H9 (cell line): ENCODE measurements at regions not wholly inside any gene's neighbourhood (a gene's known extent, or its start where the extent isn't known, plus 50 kb on each side); places are given as distances from the start of the nearest gene placed in this dataset.

Experiments
- DNase-seq: peaks from one replicate; pipeline ENCODE4 v3.0.0-alpha.2; 2017
- H2AFZ ChIP-seq: one replicate; pipeline ENCODE4 v1.6.1; 2013; ENCODE audit warnings: mild to moderate bottlenecking, low read length, control low read depth, moderate library complexity
- H2AK5ac ChIP-seq: 2 replicates; pipeline ENCODE4 v1.6.1; 2013; ENCODE audit warnings: low read length, control low read depth, mixed read lengths; ENCODE audit not compliant: insufficient read length
- H2BK120ac ChIP-seq: one replicate; pipeline ENCODE4 v1.6.1; 2013; ENCODE audit warnings: low read depth, mild to moderate bottlenecking, low read length, control low read depth, inconsistent platforms; ENCODE audit not compliant: poor library complexity, severe bottlenecking
- H2BK12ac ChIP-seq: 2 replicates; pipeline ENCODE4 v1.6.1; 2013; ENCODE audit warnings: low read length, control low read depth, mixed read lengths, low read depth; ENCODE audit not compliant: insufficient read length
- H2BK15ac ChIP-seq: 2 replicates; pipeline ENCODE4 v1.6.1; 2013; ENCODE audit warnings: low read depth, low read length, control low read depth
- H2BK20ac ChIP-seq: one replicate; pipeline ENCODE4 v1.6.1; 2013; ENCODE audit warnings: low read depth, mild to moderate bottlenecking, low read length, control low read depth, inconsistent platforms; ENCODE audit not compliant: poor library complexity, severe bottlenecking
- H2BK5ac ChIP-seq: 2 replicates; pipeline ENCODE4 v1.6.1; 2013; ENCODE audit warnings: low read length, control low read depth, mixed read lengths; ENCODE audit not compliant: insufficient read length
- H3K14ac ChIP-seq: 2 replicates; pipeline ENCODE4 v1.6.1; 2013; ENCODE audit warnings: low read length, control low read depth; ENCODE audit not compliant: insufficient read depth
- H3K18ac ChIP-seq: 2 replicates; pipeline ENCODE4 v1.6.1; 2013; ENCODE audit warnings: low read depth, mild to moderate bottlenecking, mixed read lengths, low read length, control low read depth; ENCODE audit not compliant: insufficient read length
- H3K23ac ChIP-seq: 2 replicates; pipeline ENCODE4 v1.6.1; 2013; ENCODE audit warnings: low read length, control low read depth, mixed read lengths, low read depth; ENCODE audit not compliant: insufficient read length
- H3K23me2 ChIP-seq: 2 replicates; pipeline ENCODE4 v1.6.1; 2013; ENCODE audit warnings: low read depth, mild to moderate bottlenecking, mixed read lengths, low read length, control low read depth; ENCODE audit not compliant: insufficient read length, poor library complexity, severe bottlenecking
- H3K27ac ChIP-seq: 2 replicates; pipeline ENCODE4 v1.5.1; 2013; ENCODE audit warnings: low read length, control low read depth, mixed read lengths, low read depth; ENCODE audit not compliant: insufficient read length
- H3K27me3 ChIP-seq: 2 replicates; pipeline ENCODE4 v1.6.1; 2013; ENCODE audit warnings: low read length, control low read depth, inconsistent platforms; ENCODE audit not compliant: insufficient read depth
- H3K4ac ChIP-seq: 2 replicates; pipeline ENCODE4 v1.6.1; 2013; ENCODE audit warnings: low read depth, mild to moderate bottlenecking, control low read depth, inconsistent platforms, low read length, moderate library complexity
- H3K4me1 ChIP-seq: 2 replicates; pipeline ENCODE4 v1.6.1; 2013; ENCODE audit warnings: low read length, control low read depth, inconsistent platforms; ENCODE audit not compliant: insufficient read depth
- H3K4me2 ChIP-seq: 2 replicates; pipeline ENCODE4 v1.6.1; 2013; ENCODE audit warnings: low read length, control low read depth, mixed read lengths; ENCODE audit not compliant: insufficient read length, insufficient read depth
- H3K56ac ChIP-seq: 2 replicates; pipeline ENCODE4 v1.6.1; 2013; ENCODE audit warnings: low read depth, mild to moderate bottlenecking, mixed read lengths, low read length, control low read depth; ENCODE audit not compliant: insufficient read length
- H3K79me1 ChIP-seq: 2 replicates; pipeline ENCODE4 v1.6.1; 2013; ENCODE audit warnings: low read depth, mild to moderate bottlenecking, moderate library complexity, low read length, control low read depth, inconsistent platforms; ENCODE audit not compliant: insufficient read depth, poor library complexity, severe bottlenecking
- H3K79me2 ChIP-seq: 2 replicates; pipeline ENCODE4 v1.6.1; 2013; ENCODE audit warnings: low read length, control low read depth, inconsistent platforms; ENCODE audit not compliant: insufficient read depth
- H3K9ac ChIP-seq: 2 replicates; pipeline ENCODE4 v1.6.1; 2013; ENCODE audit warnings: low read length, control low read depth, mixed read lengths; ENCODE audit not compliant: insufficient read length; ENCODE audit errors: extremely low read depth
- H3K9me3 ChIP-seq: one replicate; pipeline ENCODE4 v1.6.1; 2013; ENCODE audit warnings: low read depth, low read length, inconsistent platforms; ENCODE audit not compliant: control insufficient read depth
- H3T11ph ChIP-seq: one replicate; pipeline ENCODE4 v1.6.1; 2013; ENCODE audit warnings: mild to moderate bottlenecking, low read length, control low read depth, inconsistent platforms
- H4K20me1 ChIP-seq: one replicate; pipeline ENCODE4 v1.6.1; 2013; ENCODE audit not compliant: control insufficient read depth, insufficient read length, insufficient read depth
- H4K5ac ChIP-seq: 2 replicates; pipeline ENCODE4 v1.6.1; 2013; ENCODE audit warnings: low read depth, mild to moderate bottlenecking, mixed read lengths, low read length, control low read depth; ENCODE audit not compliant: insufficient read length
- H4K8ac ChIP-seq: replicated peaks from 2 replicates; pipeline ENCODE4 v1.6.1; 2013; ENCODE audit warnings: low read length, control low read depth, mixed read lengths, low read depth; ENCODE audit not compliant: insufficient read length
- H4K91ac ChIP-seq: 2 replicates; pipeline ENCODE4 v1.6.1; 2013; ENCODE audit warnings: low read depth, mild to moderate bottlenecking, moderate library complexity, mixed read lengths, low read length, control low read depth; ENCODE audit not compliant: insufficient read length
- H3K27ac Mint-ChIP-seq, 3 experiments: 2 replicates in 2 of 3; 3 replicates in 1 of 3; pipeline ENCODE4 v1.8.0; 2020 to 2021; ENCODE audit warnings: mixed read lengths in 3 of 3, mild to moderate bottlenecking in 1 of 3, moderate library complexity in 1 of 3
- H3K27me3 Mint-ChIP-seq: 2 replicates; pipeline ENCODE4 v1.8.0; 2021; ENCODE audit warnings: low read depth, mild to moderate bottlenecking, moderate library complexity, mixed read lengths
- H3K36me3 Mint-ChIP-seq, 3 experiments: 2 replicates in 2 of 3; 3 replicates in 1 of 3; pipeline ENCODE4 v1.8.0; 2020 to 2021; ENCODE audit warnings: low read depth in 3 of 3, mixed read lengths in 3 of 3; ENCODE audit not compliant: insufficient read depth in 1 of 3
- H3K4me1 Mint-ChIP-seq, 2 experiments: 2 replicates each; pipeline ENCODE4 v1.8.0; 2020; ENCODE audit warnings: mixed read lengths in 2 of 2
- H3K4me3 Mint-ChIP-seq, 2 experiments: 2 replicates in 1 of 2; 3 replicates in 1 of 2; pipeline ENCODE4 v1.8.0; 2020 to 2021; ENCODE audit warnings: mild to moderate bottlenecking in 2 of 2, mixed read lengths in 2 of 2, moderate library complexity in 1 of 2
- H3K9me3 Mint-ChIP-seq, 2 experiments: 2 replicates in 1 of 2; 3 replicates in 1 of 2; pipeline ENCODE4 v1.8.0; 2020; ENCODE audit warnings: mild to moderate bottlenecking in 2 of 2, mixed read lengths in 2 of 2, moderate library complexity in 1 of 2
- WGBS: extraction: QIAGEN DNeasy Blood & Tissue Kit; methylation state at CpG from one replicate; pipeline ENCODE4 v1.1.7; 2013; ENCODE audit warnings: missing lambda C conversion rate, low lambda C conversion rate, mixed read lengths; ENCODE audit not compliant: insufficient read length; ENCODE audit errors: extremely low coverage; 5-methylcytosine and 5-hydroxymethylcytosine counted together
- TF ChIP-seq, protein P1 (sequence below): fragments of 200-600 bp; sonication (generic); conservative IDR thresholded peaks from 3 replicates; pipeline ENCODE4 v1.8.0; 2021; ENCODE audit warnings: antibody characterized with exemption, mild to moderate bottlenecking

DNA sequence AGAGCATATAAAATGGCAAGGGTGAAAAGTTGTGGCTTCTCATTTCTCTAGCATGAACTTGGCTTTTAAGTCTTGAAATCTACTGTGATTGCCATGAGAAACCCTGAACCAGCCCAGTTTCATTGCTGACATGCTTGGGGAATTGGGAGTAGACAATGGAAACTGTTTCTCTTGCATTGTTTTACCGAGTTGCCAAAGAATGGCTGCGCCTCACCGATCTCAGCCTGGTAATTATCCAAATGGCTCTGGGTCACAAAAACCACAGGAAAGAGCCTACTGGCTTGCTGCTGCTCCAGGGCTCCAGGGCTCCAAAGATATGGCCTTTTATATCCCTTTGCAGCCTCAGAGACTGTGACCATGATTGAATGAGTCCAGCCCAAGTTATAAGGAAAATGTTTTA is 310.4 kb upstream of the NT5C1B start:
- Histone ChIP-seq H3K18ac (no peak overlapping the region), H3K79me1 (no peaks in the 10 kb centered on the region), H4K20me1 (no peaks in the 10 kb centered on the region), H2BK120ac (no peak overlapping the region), H2BK15ac (no peak overlapping the region), H2BK5ac (no peak overlapping the region), H3K27me3 (no peaks in the 10 kb centered on the region), H4K8ac (no peak overlapping the region), H4K5ac (no peak overlapping the region), H3K9me3 (no peaks in the 10 kb centered on the region), H2AK5ac (no peak overlapping the region), H2BK20ac (no peak overlapping the region), H3K23ac (no peak overlapping the region), H3T11ph (no peak overlapping the region), H3K27ac (no peak overlapping the region), H3K14ac (no peak overlapping the region), H4K91ac (no peak overlapping the region), H3K23me2 (no peaks in the 10 kb centered on the region), H3K79me2 (no peaks in the 10 kb centered on the region), H3K4me1 (no peaks in the 10 kb centered on the region), H3K4me2 (no peak overlapping the region), H2BK12ac (no peak overlapping the region), H2AFZ (no peak overlapping the region), H3K9ac (no peak overlapping the region), H3K56ac (no peak overlapping the region), H3K4ac (no peak overlapping the region)
- no peak overlapping the region for H3K27ac Mint-ChIP-seq
- DNase-seq: no peak
- H3K4me3 Mint-ChIP-seq: no peak overlapping the region
- no peaks in the 10 kb centered on the region for H3K36me3 Mint-ChIP-seq
- no peaks in the 10 kb centered on the region for H3K9me3 Mint-ChIP-seq
- H3K4me1 Mint-ChIP-seq: no peaks in the 10 kb centered on the region
- TF ChIP-seq, protein P1, sequence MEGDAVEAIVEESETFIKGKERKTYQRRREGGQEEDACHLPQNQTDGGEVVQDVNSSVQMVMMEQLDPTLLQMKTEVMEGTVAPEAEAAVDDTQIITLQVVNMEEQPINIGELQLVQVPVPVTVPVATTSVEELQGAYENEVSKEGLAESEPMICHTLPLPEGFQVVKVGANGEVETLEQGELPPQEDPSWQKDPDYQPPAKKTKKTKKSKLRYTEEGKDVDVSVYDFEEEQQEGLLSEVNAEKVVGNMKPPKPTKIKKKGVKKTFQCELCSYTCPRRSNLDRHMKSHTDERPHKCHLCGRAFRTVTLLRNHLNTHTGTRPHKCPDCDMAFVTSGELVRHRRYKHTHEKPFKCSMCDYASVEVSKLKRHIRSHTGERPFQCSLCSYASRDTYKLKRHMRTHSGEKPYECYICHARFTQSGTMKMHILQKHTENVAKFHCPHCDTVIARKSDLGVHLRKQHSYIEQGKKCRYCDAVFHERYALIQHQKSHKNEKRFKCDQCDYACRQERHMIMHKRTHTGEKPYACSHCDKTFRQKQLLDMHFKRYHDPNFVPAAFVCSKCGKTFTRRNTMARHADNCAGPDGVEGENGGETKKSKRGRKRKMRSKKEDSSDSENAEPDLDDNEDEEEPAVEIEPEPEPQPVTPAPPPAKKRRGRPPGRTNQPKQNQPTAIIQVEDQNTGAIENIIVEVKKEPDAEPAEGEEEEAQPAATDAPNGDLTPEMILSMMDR: no peak
- no CpG with 5 or more reads among the region's 3 CpGs for WGBS
- H3K27me3 Mint-ChIP-seq: no peaks in the 10 kb centered on the region; the same call in 1 of the 2 replicates
